NT2/D1 (cell line): ENCODE measurements at regions not wholly inside any gene's neighbourhood (a gene's known extent, or its start where the extent isn't known, plus 50 kb on each side); places are given as distances from the start of the nearest gene placed in this dataset.

ENCODE experiments used
- YY1 ChIP-seq: IDR thresholded peaks from 2 replicates; pipeline ENCODE4 v1.6.1; 2011; ENCODE audit not compliant: insufficient read length, insufficient read depth
- ZNF274 ChIP-seq: IDR thresholded peaks from 2 replicates; pipeline ENCODE4 v1.6.1; 2011; ENCODE audit warnings: mild to moderate bottlenecking, low read depth, low read length

GRCh38 chr22:26922806-26923205, 265.4 kb downstream of the MIAT start:
- TF ChIP-seq YY1 (no peak), ZNF274 (no peak)
